H1 (cell line): ENCODE measurements at regions not wholly inside any gene's neighbourhood (a gene's known extent, or its start where the extent isn't known, plus 50 kb on each side); places are given as distances from the start of the nearest gene placed in this dataset.

Source experiments
- CTCF ChIA-PET: fragments of 300-600 bp; sonication (Branson Sonifier 250); formaldehyde crosslinking; loops from one replicate; lab custom pipeline; 2021; ENCODE audit not compliant: partially characterized antibody; lab: Charles Lee
- POLR2A ChIA-PET: fragments of 300-600 bp; sonication (Branson Sonifier 250); formaldehyde crosslinking; loops from one replicate; lab custom pipeline; 2021; ENCODE audit warnings: inconsistent platforms; ENCODE audit not compliant: partially characterized antibody; lab: Charles Lee
- DNase-seq, 2 experiments: peaks; one replicate each; pipeline versions ENCODE4 v3.0.0 to v3.0.0-alpha.2; 2010 to 2022; ENCODE audit warnings: low spot score in 2 of 2, low read depth in 1 of 2, mixed read lengths in 1 of 2
- FAIRE-seq: peaks from 2 replicates; lab custom pipeline; 2011; peaks lifted over from hg19 to GRCh38; lab: Jason Lieb, UNC
- H2AFZ ChIP-seq: 2 replicates; pipeline ENCODE4 v1.8.1; 2012; ENCODE audit warnings: low read length, inconsistent platforms
- H2AK5ac ChIP-seq: 2 replicates; pipeline ENCODE4 v1.6.1; 2013; ENCODE audit warnings: low read depth, low read length
- H2BK120ac ChIP-seq: replicated peaks from 2 replicates; pipeline ENCODE3; 2013; ENCODE audit warnings: low read depth, low read length, inconsistent platforms
- H2BK12ac ChIP-seq: 2 replicates; pipeline ENCODE4 v1.6.1; 2013; ENCODE audit warnings: low read depth, low read length
- H2BK15ac ChIP-seq: 2 replicates; pipeline ENCODE4 v1.6.1; 2013; ENCODE audit warnings: low read length
- H2BK20ac ChIP-seq: 2 replicates; pipeline ENCODE4 v1.6.1; 2013; ENCODE audit warnings: low read length
- H2BK5ac ChIP-seq: 2 replicates; pipeline ENCODE4 v1.6.1; 2013; ENCODE audit warnings: low read depth, low read length
- H3K14ac ChIP-seq: 2 replicates; pipeline ENCODE4 v1.6.1; 2013; ENCODE audit warnings: inconsistent platforms; ENCODE audit not compliant: insufficient read length
- H3K18ac ChIP-seq: 2 replicates; pipeline ENCODE4 v1.6.1; 2013; ENCODE audit warnings: low read length; ENCODE audit errors: extremely low read depth
- H3K23ac ChIP-seq: 2 replicates; pipeline ENCODE4 v1.6.1; 2013; ENCODE audit warnings: inconsistent platforms; ENCODE audit not compliant: insufficient read length
- H3K23me2 ChIP-seq: 2 replicates; pipeline ENCODE4 v1.6.1; 2013; ENCODE audit warnings: low read depth, low read length
- H3K27ac ChIP-seq: 2 replicates; pipeline ENCODE4 v1.6.1; 2011; ENCODE audit warnings: low read depth, low read length, inconsistent platforms
- H3K27me3 ChIP-seq, 4 experiments: replicated peaks in 1 of 4; 1 replicate in 1 of 4; 2 replicates in 3 of 4; pipeline versions ENCODE4 v1.6.1 to v1.8.1; 2011 to 2013; ENCODE audit warnings: low read length in 3 of 4, mild to moderate bottlenecking in 3 of 4, inconsistent platforms in 2 of 4, mixed read lengths in 2 of 4, moderate library complexity in 1 of 4; ENCODE audit not compliant: control insufficient read depth in 3 of 4, insufficient read depth in 3 of 4; ENCODE audit errors: extremely low read depth in 1 of 4
- H3K36me3 ChIP-seq, 4 experiments: 2 replicates each; pipeline versions ENCODE4 v1.6.1 to v1.8.1; 2011 to 2013; ENCODE audit warnings: mild to moderate bottlenecking in 4 of 4, low read length in 3 of 4, moderate library complexity in 2 of 4, control low read depth in 1 of 4, inconsistent platforms in 1 of 4; ENCODE audit not compliant: insufficient read depth in 4 of 4, control insufficient read depth in 2 of 4
- H3K4ac ChIP-seq: replicated peaks from 2 replicates; pipeline ENCODE3; 2013; ENCODE audit warnings: low read length, low read depth, mixed read lengths, inconsistent platforms; ENCODE audit not compliant: insufficient read length
- H3K4me1 ChIP-seq, 4 experiments: replicated peaks in 1 of 4; 1 replicate in 1 of 4; 2 replicates in 3 of 4; pipeline versions ENCODE4 v1.6.1 to v1.8.1; 2011 to 2013; ENCODE audit warnings: low read length in 3 of 4, inconsistent platforms in 2 of 4, mixed read lengths in 1 of 4; ENCODE audit not compliant: insufficient read depth in 4 of 4, control insufficient read depth in 3 of 4
- H3K4me2 ChIP-seq, 2 experiments: 2 replicates each; pipeline versions ENCODE4 v1.6.1 to v1.8.1; 2011 to 2013; ENCODE audit warnings: low read depth in 2 of 2, low read length in 2 of 2, control low read depth in 1 of 2, inconsistent platforms in 1 of 2, mild to moderate bottlenecking in 1 of 2; ENCODE audit not compliant: insufficient read depth in 1 of 2
- H3K4me3 ChIP-seq, 4 experiments: fragments of 200-600, 300-600 bp in 1 of 4; sonication (generic), shearing (Covaris generic), sonication (Bioruptor Twin) in 1 of 4; 2 replicates each; pipeline versions ENCODE4 v1.5.1 to v1.8.1; 2011 to 2016; ENCODE audit warnings: low read length in 4 of 4, low read depth in 3 of 4, control low read depth in 2 of 4, inconsistent platforms in 2 of 4, mild to moderate bottlenecking in 2 of 4, mixed read lengths in 1 of 4, moderate library complexity in 1 of 4; ENCODE audit not compliant: insufficient read depth in 2 of 4; ENCODE audit errors: extremely low read depth in 1 of 4
- H3K56ac ChIP-seq: replicated peaks from 2 replicates; pipeline ENCODE3; 2013; ENCODE audit warnings: low read depth, mild to moderate bottlenecking, mixed read lengths, low read length, inconsistent platforms; ENCODE audit not compliant: insufficient read length
- H3K79me1 ChIP-seq: 2 replicates; pipeline ENCODE4 v1.6.1; 2013; ENCODE audit warnings: low read depth, low read length, control low read depth
- H3K79me2 ChIP-seq, 2 experiments: 2 replicates each; pipeline versions ENCODE4 v1.6.1 to v1.8.1; 2012 to 2013; ENCODE audit warnings: low read length in 2 of 2, mild to moderate bottlenecking in 2 of 2, inconsistent platforms in 1 of 2; ENCODE audit not compliant: insufficient read depth in 2 of 2, control insufficient read depth in 1 of 2
- H3K9ac ChIP-seq, 4 experiments: replicated peaks in 1 of 4; 1 replicate in 1 of 4; 2 replicates in 3 of 4; pipeline versions ENCODE4 v1.6.1 to v1.8.1; 2011 to 2013; ENCODE audit warnings: low read depth in 3 of 4, low read length in 3 of 4, control low read depth in 2 of 4, mild to moderate bottlenecking in 2 of 4, moderate library complexity in 2 of 4, inconsistent platforms in 1 of 4; ENCODE audit errors: extremely low read depth in 1 of 4
- H3K9me3 ChIP-seq, 2 experiments: 2 replicates each; pipeline versions ENCODE4 v1.6.1 to v1.8.1; 2012 to 2013; ENCODE audit warnings: mild to moderate bottlenecking in 2 of 2, moderate library complexity in 2 of 2, control low read depth in 1 of 2, inconsistent platforms in 1 of 2, low read depth in 1 of 2, low read length in 1 of 2, mixed read lengths in 1 of 2; ENCODE audit not compliant: insufficient read depth in 2 of 2
- H4K20me1 ChIP-seq, 2 experiments: replicated peaks in 1 of 2; 2 replicates each; pipeline versions ENCODE3 to v1.8.1; 2011 to 2013; ENCODE audit warnings: inconsistent platforms in 2 of 2, low read length in 2 of 2, mild to moderate bottlenecking in 1 of 2; ENCODE audit not compliant: insufficient read depth in 2 of 2, control insufficient read depth in 1 of 2
- H4K5ac ChIP-seq: 2 replicates; pipeline ENCODE4 v1.6.1; 2013; ENCODE audit warnings: low read length, low read depth, mixed read lengths, inconsistent platforms; ENCODE audit not compliant: insufficient read length
- H4K8ac ChIP-seq: 2 replicates; pipeline ENCODE4 v1.8.0; 2013; ENCODE audit warnings: mild to moderate bottlenecking, moderate library complexity, low read length, inconsistent platforms; ENCODE audit not compliant: insufficient read depth; ENCODE audit errors: extremely low read depth
- H4K91ac ChIP-seq: replicated peaks from 2 replicates; pipeline ENCODE3; 2013; ENCODE audit warnings: low read length, mixed read lengths, inconsistent platforms; ENCODE audit not compliant: insufficient read length
- ATF2 ChIP-seq: IDR thresholded peaks from 2 replicates; pipeline ENCODE4 v1.6.1; 2012; ENCODE audit warnings: low read length, inconsistent platforms
- BCL11A ChIP-seq, 2 experiments: IDR thresholded peaks; one replicate each; pipeline ENCODE4 v1.6.1; 2011; ENCODE audit warnings: low read depth in 2 of 2, low read length in 2 of 2, mild to moderate bottlenecking in 2 of 2
- CEBPB ChIP-seq: IDR thresholded peaks from 2 replicates; pipeline ENCODE4 v1.6.1; 2012; ENCODE audit warnings: low read depth, low read length
- CTCF ChIP-seq, 3 experiments: IDR thresholded peaks; 1 replicate in 2 of 3; 2 replicates in 1 of 3; pipeline versions ENCODE4 v1.5.1 to v1.6.1; 2011; ENCODE audit warnings: low read length in 3 of 3, mild to moderate bottlenecking in 3 of 3, inconsistent platforms in 2 of 3, low read depth in 1 of 3, moderate library complexity in 1 of 3; ENCODE audit not compliant: insufficient read depth in 1 of 3; ENCODE audit errors: control extremely low read depth in 1 of 3
- EZH2 ChIP-seq: fragments of 200-600 bp; sonication (generic); IDR thresholded peaks from 2 replicates; pipeline ENCODE4 v1.7.1; 2012; ENCODE audit warnings: low read depth, mild to moderate bottlenecking, moderate library complexity, low read length, inconsistent platforms; ENCODE audit not compliant: severe bottlenecking
- MAFK ChIP-seq: IDR thresholded peaks from 2 replicates; pipeline ENCODE4 v1.6.1; 2012; ENCODE audit warnings: low read depth, mild to moderate bottlenecking, improper control_type of control experiment, low read length
- PHF8 ChIP-seq: fragments of 200-600 bp; sonication (generic); conservative IDR thresholded peaks from 2 replicates; pipeline ENCODE4 v1.7.1; 2012; ENCODE audit warnings: low read depth, mild to moderate bottlenecking, inconsistent platforms, low read length, moderate library complexity
- POU5F1 ChIP-seq: IDR thresholded peaks from 2 replicates; pipeline ENCODE4 v1.6.1; 2011; ENCODE audit warnings: low read depth, mild to moderate bottlenecking, low read length, moderate library complexity
- SIN3A ChIP-seq, 2 experiments: IDR thresholded peaks in 1 of 2; conservative IDR thresholded peaks in 1 of 2; 2 replicates each; pipeline ENCODE4 v1.6.1; 2011 to 2012; ENCODE audit warnings: low read length in 2 of 2, improper control_type of control experiment in 1 of 2, low read depth in 1 of 2, mild to moderate bottlenecking in 1 of 2
- SIRT6 ChIP-seq: IDR thresholded peaks from one replicate; pipeline ENCODE4 v1.7.1; 2012; ENCODE audit warnings: low read length, inconsistent platforms
- TEAD4 ChIP-seq: IDR thresholded peaks from 2 replicates; pipeline ENCODE4 v1.6.1; 2012; ENCODE audit warnings: low read depth, low read length, inconsistent platforms, mixed read lengths
- WGBS, 2 experiments: shearing (Covaris generic) in 1 of 2; methylation state at CpG; one replicate each; pipeline versions ENCODE4 v1.1.6 to v1.1.7; 2013 to 2015; ENCODE audit warnings: low lambda C conversion rate in 2 of 2, mixed read lengths in 2 of 2, inconsistent platforms in 1 of 2, low coverage in 1 of 2, missing lambda C conversion rate in 1 of 2; ENCODE audit not compliant: insufficient replicate concordance in 2 of 2, insufficient coverage in 1 of 2, insufficient read length in 1 of 2; ENCODE audit errors: extremely low coverage in 1 of 2, missing lambda C conversion rate in 1 of 2; 5-methylcytosine and 5-hydroxymethylcytosine counted together

- Histone ChIP-seq H2BK15ac (no peak overlapping the region), H4K20me1 (no peaks in the 10 kb centered on the region), H2BK12ac (no peak overlapping the region), H4K8ac (no peak overlapping the region), H3K4ac (no peak overlapping the region), H3K36me3 (no peaks in the 10 kb centered on the region), H3K27me3 (no peaks in the 10 kb centered on the region), H2AK5ac (no peak overlapping the region), H3K18ac (no peak overlapping the region), H3K9ac (no peak overlapping the region), H3K56ac (no peak overlapping the region), H3K23ac (no peak overlapping the region), H3K9me3 (no peaks in the 10 kb centered on the region), H3K4me3 (no peak overlapping the region), H2BK120ac (no peak overlapping the region), H3K79me1 (no peaks in the 10 kb centered on the region), H3K4me2 (no peak overlapping the region), H2BK20ac (no peak overlapping the region), H4K5ac (no peak overlapping the region), H3K23me2 (no peaks in the 10 kb centered on the region), H2AFZ (no peak overlapping the region), H3K14ac (no peak overlapping the region), H3K79me2 (no peaks in the 10 kb centered on the region), H3K4me1 (peaks cover 0 to 3% (median 0%) of the 10 kb centered on the region in 4 experiments; a peak in 3 of 7 replicates), H2BK5ac (no peak overlapping the region), H3K27ac (no peak overlapping the region), H4K91ac (no peak overlapping the region)
- no peak for DNase-seq
- FAIRE-seq, result no peak
- ChIA-PET CTCF (no interaction called here), POLR2A (no interaction called here)
- WGBS, 2 experiments, result 94% methylated on average over 5 of the region's 5 CpGs; no CpG with 5 or more reads in 1 of the 2 experiments
- TF ChIP-seq CEBPB, result no peak
- TF ChIP-seq EZH2, result no peak
- no peak for TF ChIP-seq ATF2
- TF ChIP-seq CTCF (IDR thresholded peaks at IDR 0.05; ENCODE audit: control extremely low read depth in 1 of 3, insufficient read depth in 1 of 3, low read depth in 1 of 3, low read length in 3 of 3), result no peak
- no peak for TF ChIP-seq SIN3A (conservative IDR thresholded peaks at IDR 0.05 in 1 of 2, IDR thresholded peaks at IDR 0.05 in 1 of 2; ENCODE audit: low read depth in 1 of 2, low read length in 2 of 2)
- TF ChIP-seq MAFK, result no peak
- TF ChIP-seq POU5F1, result no peak
- no peak for TF ChIP-seq TEAD4
- TF ChIP-seq SIRT6, result no peak
- no peak for TF ChIP-seq BCL11A (IDR thresholded peaks at IDR 0.05; ENCODE audit: low read depth in 2 of 2, low read length in 2 of 2)
- no peak for TF ChIP-seq PHF8
Observed at GRCh38 chr10:85204814-85205213, 876.4 kb downstream of the CCSER2 start.
